ENCODE measurements at regions not wholly inside any gene's neighbourhood (a gene's known extent, or its start where the extent isn't known, plus 50 kb on each side); places are given as distances from the start of the nearest gene placed in this dataset.

DNA sequence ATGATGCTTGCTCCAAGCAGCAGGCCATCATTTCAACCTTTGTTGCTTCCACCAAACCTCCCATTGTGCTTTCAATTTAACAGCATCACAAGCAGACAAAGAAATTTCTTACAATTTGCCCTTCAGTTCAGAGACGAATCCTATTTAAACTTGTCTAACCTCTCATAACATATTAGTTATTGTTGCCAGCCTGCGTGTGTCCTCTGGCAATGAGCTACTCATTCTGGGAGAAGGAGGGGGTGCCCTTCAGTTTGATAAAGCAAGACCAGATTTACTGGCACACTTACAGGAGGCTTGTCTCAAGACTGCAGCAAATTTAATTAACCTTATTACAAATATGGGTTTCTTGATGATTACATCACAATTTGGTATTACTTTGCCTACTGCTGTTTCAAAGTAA is 203.6 kb upstream of the SOX5 start:
- TF ChIP-seq, protein P1, sequence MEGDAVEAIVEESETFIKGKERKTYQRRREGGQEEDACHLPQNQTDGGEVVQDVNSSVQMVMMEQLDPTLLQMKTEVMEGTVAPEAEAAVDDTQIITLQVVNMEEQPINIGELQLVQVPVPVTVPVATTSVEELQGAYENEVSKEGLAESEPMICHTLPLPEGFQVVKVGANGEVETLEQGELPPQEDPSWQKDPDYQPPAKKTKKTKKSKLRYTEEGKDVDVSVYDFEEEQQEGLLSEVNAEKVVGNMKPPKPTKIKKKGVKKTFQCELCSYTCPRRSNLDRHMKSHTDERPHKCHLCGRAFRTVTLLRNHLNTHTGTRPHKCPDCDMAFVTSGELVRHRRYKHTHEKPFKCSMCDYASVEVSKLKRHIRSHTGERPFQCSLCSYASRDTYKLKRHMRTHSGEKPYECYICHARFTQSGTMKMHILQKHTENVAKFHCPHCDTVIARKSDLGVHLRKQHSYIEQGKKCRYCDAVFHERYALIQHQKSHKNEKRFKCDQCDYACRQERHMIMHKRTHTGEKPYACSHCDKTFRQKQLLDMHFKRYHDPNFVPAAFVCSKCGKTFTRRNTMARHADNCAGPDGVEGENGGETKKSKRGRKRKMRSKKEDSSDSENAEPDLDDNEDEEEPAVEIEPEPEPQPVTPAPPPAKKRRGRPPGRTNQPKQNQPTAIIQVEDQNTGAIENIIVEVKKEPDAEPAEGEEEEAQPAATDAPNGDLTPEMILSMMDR (IDR thresholded peaks at IDR 0.05) = no peak
- TF ChIP-seq KDM5A (IDR thresholded peaks at IDR 0.05) (no peak), ZFP36 (IDR thresholded peaks at IDR 0.05; ENCODE audit: borderline replicate concordance, partially characterized antibody) (no peak), RCOR1 (IDR thresholded peaks at IDR 0.05; ENCODE audit: low read depth, low read length) (no peak), NPAS2 (CRISPR knock-in tag; IDR thresholded peaks at IDR 0.05; ENCODE audit: borderline replicate concordance) (no peak), FOSL2 (IDR thresholded peaks at IDR 0.05) (no peak), FOSL2 (CRISPR knock-in tag; IDR thresholded peaks at IDR 0.05) (no peak), SMC3 (IDR thresholded peaks at IDR 0.05) (no peak)
- TF ChIP-seq, protein P2, sequence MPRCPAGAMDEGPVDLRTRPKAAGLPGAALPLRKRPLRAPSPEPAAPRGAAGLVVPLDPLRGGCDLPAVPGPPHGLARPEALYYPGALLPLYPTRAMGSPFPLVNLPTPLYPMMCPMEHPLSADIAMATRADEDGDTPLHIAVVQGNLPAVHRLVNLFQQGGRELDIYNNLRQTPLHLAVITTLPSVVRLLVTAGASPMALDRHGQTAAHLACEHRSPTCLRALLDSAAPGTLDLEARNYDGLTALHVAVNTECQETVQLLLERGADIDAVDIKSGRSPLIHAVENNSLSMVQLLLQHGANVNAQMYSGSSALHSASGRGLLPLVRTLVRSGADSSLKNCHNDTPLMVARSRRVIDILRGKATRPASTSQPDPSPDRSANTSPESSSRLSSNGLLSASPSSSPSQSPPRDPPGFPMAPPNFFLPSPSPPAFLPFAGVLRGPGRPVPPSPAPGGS (IDR thresholded peaks at IDR 0.05) = no peak
